HL-60 (cell line): ENCODE measurements at regions not wholly inside any gene's neighbourhood (a gene's known extent, or its start where the extent isn't known, plus 50 kb on each side); places are given as distances from the start of the nearest gene placed in this dataset.

Experiments
- CTCF ChIP-seq: IDR thresholded peaks from one replicate; pipeline ENCODE4 v1.5.1; 2011; ENCODE audit warnings: low read length, control low read depth, inconsistent platforms; ENCODE audit not compliant: insufficient read depth
- GABPA ChIP-seq: IDR thresholded peaks from 2 replicates; pipeline ENCODE4 v1.6.1; 2012; ENCODE audit warnings: low read depth

GRCh38 chr3:150270883-150271590 lies 137.1 kb upstream of the TSC22D2 start:
- no peak for TF ChIP-seq CTCF
- no peak for TF ChIP-seq GABPA
